ENCODE measurements at regions not wholly inside any gene's neighbourhood (a gene's known extent, or its start where the extent isn't known, plus 50 kb on each side); places are given as distances from the start of the nearest gene placed in this dataset.

DNA sequence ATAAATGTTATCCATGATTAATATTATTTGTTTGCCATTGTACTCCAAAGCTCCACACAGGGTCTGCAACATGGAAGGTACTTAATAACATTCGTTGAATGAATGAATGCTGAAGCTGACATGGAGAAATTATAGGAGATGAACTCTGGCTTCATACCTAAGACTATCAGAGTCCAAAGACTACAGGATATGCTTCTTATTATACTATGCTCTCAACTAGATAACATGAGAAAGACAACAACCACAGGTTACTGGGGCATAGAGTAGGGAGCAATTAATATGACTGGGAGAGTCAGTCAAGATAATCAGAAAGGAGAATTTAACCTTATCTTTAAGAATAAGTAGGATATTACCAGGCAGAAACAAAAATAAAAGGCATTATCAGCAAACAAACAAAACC is 236.3 kb upstream of the SOX5 start:
- Mint-ChIP-seq H3K36me3 (ENCODE audit: low read depth) (no peaks in the 10 kb centered on the region), H3K9me3 (no peaks in the 10 kb centered on the region), H3K27ac (no peak overlapping the region), H3K4me3 (ENCODE audit: low read depth) (no peak overlapping the region), H3K27me3 (ENCODE audit: low read depth) (no peaks in the 10 kb centered on the region), H3K4me1 (ENCODE audit: low read depth) (no peaks in the 10 kb centered on the region)
- no peak for DNase-seq (ENCODE audit: low spot score)
- intact Hi-C loops (cut with micrococcal nuclease) = no loop called here

DNA sequence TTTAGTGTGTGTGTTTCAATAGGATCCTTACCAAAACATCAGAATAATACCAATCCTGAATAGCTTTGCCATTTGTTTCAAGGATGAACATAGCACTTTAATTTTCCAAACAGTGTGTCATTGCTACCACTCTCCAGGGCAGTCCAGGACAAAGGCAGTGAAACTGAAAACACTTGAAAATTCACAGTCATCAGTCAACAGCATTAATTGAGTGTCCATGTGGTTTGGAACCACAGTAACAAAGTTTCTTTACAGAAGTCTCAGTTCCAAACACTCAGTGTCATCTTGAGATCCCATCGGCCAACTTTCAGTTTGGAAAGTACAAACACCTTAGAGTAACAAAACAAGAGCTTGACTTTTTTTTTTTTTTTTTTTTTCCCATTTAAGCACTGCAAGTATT is 228.4 kb upstream of the SOX5 start:
- Mint-ChIP-seq H3K27me3 (ENCODE audit: low read depth) (no peaks in the 10 kb centered on the region), H3K4me3 (ENCODE audit: low read depth) (no peak overlapping the region), H3K4me1 (ENCODE audit: low read depth) (no peaks in the 10 kb centered on the region), H3K36me3 (ENCODE audit: low read depth) (no peaks in the 10 kb centered on the region), H3K9me3 (no peaks in the 10 kb centered on the region), H3K27ac (no peak overlapping the region)
- intact Hi-C loops (cut with micrococcal nuclease) = no loop called here
- no peak for DNase-seq (ENCODE audit: low spot score)

DNA sequence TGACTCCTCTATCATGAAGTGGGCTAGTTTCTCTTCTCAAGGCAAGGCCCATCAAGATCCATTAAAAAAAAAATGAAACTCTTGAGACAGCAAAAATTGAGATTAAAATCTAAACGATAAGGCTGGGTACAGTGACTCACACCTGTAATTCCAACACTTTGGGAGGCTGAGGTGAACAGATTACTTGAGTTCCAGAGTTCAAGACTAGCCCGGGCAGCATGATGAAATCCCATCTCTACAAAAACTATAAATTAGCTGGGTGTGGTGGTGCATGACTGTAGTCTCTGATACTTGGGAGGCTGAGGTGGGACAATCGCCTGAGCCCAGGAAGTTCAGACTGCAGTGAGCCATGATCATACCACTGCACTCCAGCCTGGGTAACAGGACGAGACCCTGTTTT is 226.5 kb upstream of the SOX5 start:
- no peak for DNase-seq (ENCODE audit: low spot score)
- intact Hi-C loops (cut with micrococcal nuclease) = no loop called here
- Mint-ChIP-seq H3K9me3 (no peaks in the 10 kb centered on the region), H3K36me3 (ENCODE audit: low read depth) (no peaks in the 10 kb centered on the region), H3K27ac (no peak overlapping the region), H3K4me3 (ENCODE audit: low read depth) (no peak overlapping the region), H3K4me1 (ENCODE audit: low read depth) (no peaks in the 10 kb centered on the region), H3K27me3 (ENCODE audit: low read depth) (no peaks in the 10 kb centered on the region)

DNA sequence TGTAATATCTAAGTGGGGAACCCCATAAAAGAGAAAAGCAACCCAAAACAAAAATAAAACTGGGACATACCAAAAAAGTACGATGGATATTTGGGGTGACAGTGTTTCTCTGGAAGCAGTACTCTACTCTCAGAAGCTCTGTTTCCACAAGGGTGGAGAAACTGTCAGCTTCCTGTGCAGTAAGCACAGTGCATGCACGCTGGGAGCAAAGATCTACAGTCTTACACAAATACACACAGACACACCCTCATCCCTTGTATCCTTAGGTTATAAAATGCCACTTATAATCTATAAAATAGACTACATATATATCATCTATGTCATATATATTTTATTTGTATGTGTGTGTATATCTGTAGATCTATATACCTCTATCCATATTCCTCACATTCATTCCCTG is 225.8 kb upstream of the SOX5 start:
- no peaks in the 10 kb centered on the region for H3K9me3 Mint-ChIP-seq
- no peaks in the 10 kb centered on the region for H3K27me3 Mint-ChIP-seq (ENCODE audit: low read depth)
- H3K4me3 Mint-ChIP-seq (ENCODE audit: low read depth) = no peak overlapping the region
- no peaks in the 10 kb centered on the region for H3K36me3 Mint-ChIP-seq (ENCODE audit: low read depth)
- no peak for DNase-seq (ENCODE audit: low spot score)
- H3K27ac Mint-ChIP-seq = no peak overlapping the region
- intact Hi-C loops (cut with micrococcal nuclease) = no loop called here
- no peaks in the 10 kb centered on the region for H3K4me1 Mint-ChIP-seq (ENCODE audit: low read depth)

DNA sequence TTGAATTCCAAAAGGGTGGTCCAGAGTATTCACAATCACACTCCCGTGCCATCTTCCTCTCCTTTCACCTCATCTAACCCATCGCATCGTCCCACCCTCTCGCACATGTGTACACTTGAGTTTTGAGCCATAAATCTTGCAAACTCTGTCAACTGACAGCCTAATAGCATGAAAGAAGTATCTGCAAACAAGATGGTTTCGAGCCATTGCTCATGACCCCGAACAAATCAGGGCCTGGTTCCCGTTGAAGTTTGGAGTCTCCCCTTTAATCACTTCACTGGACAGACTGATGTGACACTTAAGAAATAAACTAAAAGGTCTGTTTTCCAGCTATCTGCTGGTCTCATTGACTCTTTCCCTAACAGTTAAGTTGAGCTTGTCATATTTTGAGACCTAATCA is 223.6 kb upstream of the SOX5 start:
- no peaks in the 10 kb centered on the region for H3K9me3 Mint-ChIP-seq
- no peak overlapping the region for H3K4me3 Mint-ChIP-seq (ENCODE audit: low read depth)
- intact Hi-C loops (cut with micrococcal nuclease) = no loop called here
- no peaks in the 10 kb centered on the region for H3K4me1 Mint-ChIP-seq (ENCODE audit: low read depth)
- DNase-seq (ENCODE audit: low spot score) = no peak
- H3K27me3 Mint-ChIP-seq (ENCODE audit: low read depth) = no peaks in the 10 kb centered on the region
- H3K36me3 Mint-ChIP-seq (ENCODE audit: low read depth) = no peaks in the 10 kb centered on the region
- no peak overlapping the region for H3K27ac Mint-ChIP-seq

DNA sequence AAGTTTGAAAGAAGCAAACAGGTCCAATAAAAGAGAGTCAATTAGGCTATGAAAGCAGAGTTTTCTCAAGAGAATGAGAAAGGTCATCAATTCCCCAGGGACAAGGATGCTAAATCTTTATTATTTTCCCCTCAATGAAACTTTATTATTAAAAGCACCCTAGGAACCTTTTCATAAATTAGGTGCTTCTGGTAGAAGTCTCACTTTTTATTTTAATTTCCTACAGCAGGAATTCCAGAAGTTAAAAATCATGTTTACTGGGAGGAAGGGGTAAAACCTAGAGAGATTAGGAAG is 223.2 kb upstream of the SOX5 start:
- H3K4me3 Mint-ChIP-seq (ENCODE audit: low read depth) = no peak overlapping the region
- H3K36me3 Mint-ChIP-seq (ENCODE audit: low read depth) = no peaks in the 10 kb centered on the region
- no peak for DNase-seq (ENCODE audit: low spot score)
- H3K9me3 Mint-ChIP-seq = no peaks in the 10 kb centered on the region
- no peak overlapping the region for H3K27ac Mint-ChIP-seq
- H3K27me3 Mint-ChIP-seq (ENCODE audit: low read depth) = no peaks in the 10 kb centered on the region
- no peaks in the 10 kb centered on the region for H3K4me1 Mint-ChIP-seq (ENCODE audit: low read depth)
- intact Hi-C loops (cut with micrococcal nuclease) = no loop called here

DNA sequence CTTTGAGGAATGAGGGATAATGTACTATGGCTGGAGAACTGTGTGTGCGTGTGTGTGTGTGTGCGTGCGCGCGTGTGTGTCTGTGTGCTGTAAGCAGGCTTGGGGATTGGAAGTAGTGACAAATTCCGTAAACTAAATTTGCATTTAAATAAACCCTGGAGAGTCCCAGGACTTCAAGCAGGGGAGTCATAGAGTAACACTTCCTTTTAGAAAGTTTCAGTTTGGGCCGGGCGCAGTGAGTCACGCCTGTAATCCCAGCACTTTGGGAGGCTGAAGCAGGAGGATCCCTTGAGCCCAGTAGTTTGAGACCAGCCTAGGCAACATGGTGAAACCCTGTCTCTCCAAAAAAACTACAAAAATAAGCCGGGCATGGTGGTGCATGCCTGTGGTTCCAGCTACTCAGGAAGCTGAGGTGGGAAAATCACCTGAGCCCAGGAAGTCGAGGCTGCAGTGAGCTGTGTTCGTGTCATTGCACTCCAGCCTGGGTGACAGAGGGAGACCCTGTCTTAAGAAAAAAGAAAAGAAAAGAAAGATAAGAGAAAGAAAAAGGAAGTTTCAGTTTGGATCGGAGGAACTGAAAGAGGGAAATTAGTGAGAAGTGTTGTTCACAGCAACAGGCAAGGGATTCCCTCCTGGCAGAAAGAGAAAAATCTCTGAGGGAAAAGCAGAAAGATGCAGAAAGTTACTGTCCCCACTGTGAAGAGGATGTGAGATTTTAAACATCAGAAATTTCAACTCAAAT is 222.7 kb upstream of the SOX5 start:
- no peak overlapping the region for H3K4me3 Mint-ChIP-seq (ENCODE audit: low read depth)
- H3K36me3 Mint-ChIP-seq (ENCODE audit: low read depth) = no peaks in the 10 kb centered on the region
- H3K27ac Mint-ChIP-seq = no peak overlapping the region
- H3K27me3 Mint-ChIP-seq (ENCODE audit: low read depth) = no peaks in the 10 kb centered on the region
- intact Hi-C loops (cut with micrococcal nuclease) = no loop called here
- H3K4me1 Mint-ChIP-seq (ENCODE audit: low read depth) = no peaks in the 10 kb centered on the region
- H3K9me3 Mint-ChIP-seq = no peaks in the 10 kb centered on the region
- no peak for DNase-seq (ENCODE audit: low spot score)

DNA sequence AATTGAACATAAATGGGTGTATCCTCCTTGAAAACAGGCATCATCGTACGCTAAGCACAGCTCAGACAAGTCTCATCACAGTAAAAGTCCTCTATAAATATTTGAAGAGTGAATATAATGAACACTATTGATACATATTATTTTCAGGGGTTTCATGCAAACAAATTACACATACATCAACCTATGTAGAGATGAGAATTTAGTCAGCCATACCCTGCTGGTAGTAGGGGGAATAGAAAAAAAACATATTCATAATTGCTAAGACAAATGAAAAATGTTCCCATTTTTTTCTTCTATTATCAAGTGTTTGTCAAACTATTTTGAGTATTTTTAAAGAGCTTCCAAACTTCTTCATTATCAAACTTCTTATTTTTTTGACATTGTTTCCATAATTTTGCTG is 205.6 kb upstream of the SOX5 start:
- no peak overlapping the region for H3K4me3 Mint-ChIP-seq (ENCODE audit: low read depth)
- no peaks in the 10 kb centered on the region for H3K4me1 Mint-ChIP-seq (ENCODE audit: low read depth)
- H3K9me3 Mint-ChIP-seq = no peaks in the 10 kb centered on the region
- no peaks in the 10 kb centered on the region for H3K36me3 Mint-ChIP-seq (ENCODE audit: low read depth)
- intact Hi-C loops (cut with micrococcal nuclease) = no loop called here
- no peak overlapping the region for H3K27ac Mint-ChIP-seq
- no peak for DNase-seq (ENCODE audit: low spot score)
- no peaks in the 10 kb centered on the region for H3K27me3 Mint-ChIP-seq (ENCODE audit: low read depth)

DNA sequence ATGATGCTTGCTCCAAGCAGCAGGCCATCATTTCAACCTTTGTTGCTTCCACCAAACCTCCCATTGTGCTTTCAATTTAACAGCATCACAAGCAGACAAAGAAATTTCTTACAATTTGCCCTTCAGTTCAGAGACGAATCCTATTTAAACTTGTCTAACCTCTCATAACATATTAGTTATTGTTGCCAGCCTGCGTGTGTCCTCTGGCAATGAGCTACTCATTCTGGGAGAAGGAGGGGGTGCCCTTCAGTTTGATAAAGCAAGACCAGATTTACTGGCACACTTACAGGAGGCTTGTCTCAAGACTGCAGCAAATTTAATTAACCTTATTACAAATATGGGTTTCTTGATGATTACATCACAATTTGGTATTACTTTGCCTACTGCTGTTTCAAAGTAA is 203.6 kb upstream of the SOX5 start:
- Mint-ChIP-seq H3K27ac (no peak overlapping the region), H3K9me3 (no peaks in the 10 kb centered on the region), H3K27me3 (ENCODE audit: low read depth) (no peaks in the 10 kb centered on the region), H3K4me1 (ENCODE audit: low read depth) (no peaks in the 10 kb centered on the region), H3K4me3 (ENCODE audit: low read depth) (no peak overlapping the region), H3K36me3 (ENCODE audit: low read depth) (no peaks in the 10 kb centered on the region)
- DNase-seq (ENCODE audit: low spot score) = no peak
- intact Hi-C loops (cut with micrococcal nuclease) = no loop called here

DNA sequence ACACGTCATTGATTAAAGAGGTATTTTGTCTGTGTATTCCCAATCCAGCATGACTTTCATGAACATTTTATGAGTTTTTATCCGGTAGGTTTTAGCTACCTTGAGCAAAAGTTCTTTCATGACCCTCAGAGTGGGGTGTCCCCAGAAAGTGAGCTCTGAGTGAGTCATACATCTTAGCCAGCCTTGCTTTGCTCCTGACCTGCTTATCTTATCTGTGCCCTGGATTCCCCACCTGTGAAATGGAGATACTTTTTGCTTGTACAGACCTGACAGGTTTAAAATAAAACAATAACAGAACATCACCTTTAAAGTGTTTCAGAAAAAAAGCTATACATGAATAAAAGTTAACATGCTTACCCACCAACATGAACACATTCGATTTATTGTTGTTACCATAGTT is 202.8 kb upstream of the SOX5 start:
- no peak for DNase-seq (ENCODE audit: low spot score)
- Mint-ChIP-seq H3K27me3 (ENCODE audit: low read depth) (no peaks in the 10 kb centered on the region), H3K9me3 (no peaks in the 10 kb centered on the region), H3K4me3 (ENCODE audit: low read depth) (no peak overlapping the region), H3K36me3 (ENCODE audit: low read depth) (no peaks in the 10 kb centered on the region), H3K4me1 (ENCODE audit: low read depth) (no peaks in the 10 kb centered on the region), H3K27ac (no peak overlapping the region)
- intact Hi-C loops (cut with micrococcal nuclease) = no loop called here

DNA sequence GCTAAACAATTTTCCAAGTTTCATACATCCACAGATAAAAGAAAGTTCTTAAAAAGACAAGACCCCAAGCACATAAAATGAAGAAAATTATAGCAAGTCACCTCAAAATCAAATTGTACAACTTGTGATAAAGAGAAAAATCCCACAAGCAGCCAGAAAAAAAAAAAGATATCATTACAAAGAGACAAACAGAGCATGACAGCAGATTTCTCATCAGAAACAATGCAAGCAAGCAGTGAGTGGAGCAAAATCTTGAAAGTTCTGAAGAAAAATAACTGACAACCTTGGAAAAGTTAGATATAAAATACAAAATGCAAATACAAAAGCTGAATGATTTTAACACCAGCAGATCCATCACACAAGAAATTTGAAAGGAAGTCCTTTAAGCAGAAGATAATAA is 194.5 kb upstream of the SOX5 start:
- H3K4me1 Mint-ChIP-seq (ENCODE audit: low read depth) = no peaks in the 10 kb centered on the region
- no peaks in the 10 kb centered on the region for H3K27me3 Mint-ChIP-seq (ENCODE audit: low read depth)
- DNase-seq (ENCODE audit: low spot score) = no peak
- no peak overlapping the region for H3K4me3 Mint-ChIP-seq (ENCODE audit: low read depth)
- no peak overlapping the region for H3K27ac Mint-ChIP-seq
- H3K9me3 Mint-ChIP-seq = no peaks in the 10 kb centered on the region
- H3K36me3 Mint-ChIP-seq (ENCODE audit: low read depth) = no peaks in the 10 kb centered on the region
- intact Hi-C loops (cut with micrococcal nuclease) = no loop called here

DNA sequence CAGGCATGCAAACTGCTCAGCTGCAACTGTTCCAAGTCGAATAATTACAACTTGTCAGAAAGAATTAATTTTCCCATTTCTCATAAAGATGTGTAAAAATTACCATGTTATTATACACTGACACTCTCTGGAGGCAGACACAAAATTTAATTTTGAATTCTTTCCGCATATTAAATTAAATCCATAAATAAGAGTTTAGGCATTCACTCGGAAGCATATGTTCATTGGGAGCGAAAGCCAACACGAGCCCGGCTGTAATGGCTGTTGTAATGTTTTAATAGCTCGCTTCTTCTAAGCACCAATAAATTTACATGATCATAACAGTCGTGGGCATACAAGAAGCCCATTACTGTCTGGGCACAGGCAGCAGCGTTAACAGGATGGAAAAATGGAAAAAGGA is 189.6 kb upstream of the SOX5 start:
- no peaks in the 10 kb centered on the region for H3K4me1 Mint-ChIP-seq (ENCODE audit: low read depth)
- no peaks in the 10 kb centered on the region for H3K27me3 Mint-ChIP-seq (ENCODE audit: low read depth)
- no peaks in the 10 kb centered on the region for H3K9me3 Mint-ChIP-seq
- H3K4me3 Mint-ChIP-seq (ENCODE audit: low read depth) = no peak overlapping the region
- no peak for DNase-seq (ENCODE audit: low spot score)
- H3K27ac Mint-ChIP-seq = no peak overlapping the region
- no peaks in the 10 kb centered on the region for H3K36me3 Mint-ChIP-seq (ENCODE audit: low read depth)
- intact Hi-C loops (cut with micrococcal nuclease) = no loop called here

DNA sequence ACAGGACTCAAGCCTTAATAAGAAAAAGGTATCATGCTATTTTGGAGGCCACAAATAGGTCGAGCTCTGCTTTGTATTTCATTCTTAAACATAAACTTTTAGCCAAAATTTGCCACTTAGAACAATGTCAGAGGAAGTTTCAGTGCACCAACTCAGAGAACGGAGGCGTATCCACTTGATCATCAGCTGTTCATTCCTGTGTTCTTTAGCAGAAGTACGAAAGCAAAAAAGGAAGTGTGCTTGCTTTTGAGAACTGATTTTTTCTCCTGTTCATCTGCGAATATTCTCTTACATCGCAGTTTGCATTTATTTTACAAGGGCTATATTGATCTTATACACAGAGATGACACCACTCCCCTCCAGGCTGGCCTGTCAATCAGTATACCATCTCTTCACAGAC is 188.6 kb upstream of the SOX5 start:
- Mint-ChIP-seq H3K4me3 (ENCODE audit: low read depth) (no peak overlapping the region), H3K36me3 (ENCODE audit: low read depth) (no peaks in the 10 kb centered on the region), H3K27me3 (ENCODE audit: low read depth) (no peaks in the 10 kb centered on the region), H3K27ac (no peak overlapping the region), H3K9me3 (no peaks in the 10 kb centered on the region), H3K4me1 (ENCODE audit: low read depth) (no peaks in the 10 kb centered on the region)
- intact Hi-C loops (cut with micrococcal nuclease) = no loop called here
- DNase-seq (ENCODE audit: low spot score) = no peak

DNA sequence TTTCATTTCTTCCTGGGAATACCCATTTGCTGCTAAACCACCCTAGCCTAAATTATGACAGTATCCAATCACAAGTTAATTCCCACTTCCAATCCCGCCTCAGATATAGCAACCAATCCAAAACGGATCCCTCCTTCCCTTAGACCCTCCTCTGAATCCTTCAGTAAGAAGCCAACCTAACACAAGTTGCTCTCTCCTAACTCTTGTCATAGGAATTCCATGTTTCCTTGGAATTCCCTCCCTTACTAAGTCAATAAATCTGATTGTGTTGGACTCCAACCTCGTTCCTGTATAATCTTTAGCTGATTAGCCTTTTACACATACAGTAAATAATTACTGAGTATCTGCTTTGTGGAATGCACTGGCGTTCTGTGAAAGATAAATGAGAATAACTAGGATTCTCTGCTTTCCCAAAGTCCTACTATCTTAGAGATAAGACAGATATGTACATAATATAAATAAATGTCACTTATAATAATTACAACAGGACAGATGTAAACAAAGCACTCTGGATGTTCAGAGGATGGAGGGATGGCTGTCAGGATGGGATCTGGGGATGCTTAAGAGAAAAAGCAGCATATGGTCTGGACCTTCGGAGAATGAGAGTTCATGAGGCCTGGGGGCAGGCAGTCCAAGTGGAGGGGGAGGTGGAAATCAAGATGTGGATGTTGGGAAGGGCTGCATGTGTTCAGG is 185.8 kb upstream of the SOX5 start:
- intact Hi-C loops (cut with micrococcal nuclease) = no loop called here
- H3K9me3 Mint-ChIP-seq = no peaks in the 10 kb centered on the region
- H3K27me3 Mint-ChIP-seq (ENCODE audit: low read depth) = no peaks in the 10 kb centered on the region
- H3K4me1 Mint-ChIP-seq (ENCODE audit: low read depth) = no peaks in the 10 kb centered on the region
- no peak overlapping the region for H3K4me3 Mint-ChIP-seq (ENCODE audit: low read depth)
- no peaks in the 10 kb centered on the region for H3K36me3 Mint-ChIP-seq (ENCODE audit: low read depth)
- DNase-seq (ENCODE audit: low spot score) = no peak
- H3K27ac Mint-ChIP-seq = no peak overlapping the region

Data from activated T-helper 2 cell treated with anti-CD3 and anti-CD28 coated beads, Interferon-gamma antibody, Interleukin-2, Interleukin-4, amounts not matched to agents 10 μg/mL and 5 μg/mL and 100 μg/mL, durations not matched to agents 14 hours and 24 hours and 36 hours (primary cell).